ENCODE measurements at regions not wholly inside any gene's neighbourhood (a gene's known extent, or its start where the extent isn't known, plus 50 kb on each side); places are given as distances from the start of the nearest gene placed in this dataset.
"Not testable (repeated sequence)": the region's sequence is repeated elsewhere in the genome, so short reads cannot be mapped to it uniquely, and the experiment has no call there.

GRCh38 chr3:194893121-194893987 is 207.7 kb downstream of the FAM43A start:
- DNase-seq (ENCODE audit: low spot score in 2 of 2) (no peak), ATAC-seq (replicated peaks; ENCODE audit: extremely low read depth, poor library complexity, severe bottlenecking) (no peak)
- H3K4me3 Mint-ChIP-seq, result no peak overlapping the region
- H3K4me1 Mint-ChIP-seq, result no peaks in the 10 kb centered on the region
- no peaks in the 10 kb centered on the region for H3K36me3 Mint-ChIP-seq (ENCODE audit: insufficient read depth)
- peaks cover 9% of the 10 kb centered on the region for H3K9me3 Mint-ChIP-seq
- H3K27me3 Mint-ChIP-seq, result peaks cover 23% of the 10 kb centered on the region
- H3K27ac Mint-ChIP-seq (ENCODE audit: low read depth), result no peak overlapping the region

DNA sequence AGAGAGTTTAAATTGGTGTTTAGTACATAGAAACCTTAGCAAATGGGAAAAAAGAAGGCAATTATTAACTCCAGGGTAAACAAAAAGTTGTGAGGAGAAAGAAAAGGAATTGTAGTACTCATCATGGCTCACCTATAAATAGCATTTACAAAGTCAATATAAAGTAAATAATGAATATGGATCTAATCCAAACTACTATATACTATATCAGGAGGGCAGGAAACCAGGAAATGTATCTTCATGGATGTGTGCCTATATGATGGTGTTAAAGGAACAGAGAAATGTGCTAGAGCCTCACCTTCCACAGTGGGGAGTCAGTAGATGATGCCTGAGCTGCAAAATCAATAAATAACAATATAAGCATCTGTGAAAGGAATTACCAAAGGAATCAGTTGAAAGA is 208.9 kb downstream of the FAM43A start:
- Mint-ChIP-seq H3K4me3 (no peak overlapping the region), H3K27me3 (peaks cover 35% of the 10 kb centered on the region), H3K36me3 (ENCODE audit: insufficient read depth) (no peaks in the 10 kb centered on the region), H3K27ac (ENCODE audit: low read depth) (no peak overlapping the region), H3K4me1 (no peaks in the 10 kb centered on the region), H3K9me3 (peaks cover 9% of the 10 kb centered on the region)
- DNase-seq (ENCODE audit: low spot score in 2 of 2) (no peak), ATAC-seq (replicated peaks; ENCODE audit: extremely low read depth, poor library complexity, severe bottlenecking) (no peak)

DNA sequence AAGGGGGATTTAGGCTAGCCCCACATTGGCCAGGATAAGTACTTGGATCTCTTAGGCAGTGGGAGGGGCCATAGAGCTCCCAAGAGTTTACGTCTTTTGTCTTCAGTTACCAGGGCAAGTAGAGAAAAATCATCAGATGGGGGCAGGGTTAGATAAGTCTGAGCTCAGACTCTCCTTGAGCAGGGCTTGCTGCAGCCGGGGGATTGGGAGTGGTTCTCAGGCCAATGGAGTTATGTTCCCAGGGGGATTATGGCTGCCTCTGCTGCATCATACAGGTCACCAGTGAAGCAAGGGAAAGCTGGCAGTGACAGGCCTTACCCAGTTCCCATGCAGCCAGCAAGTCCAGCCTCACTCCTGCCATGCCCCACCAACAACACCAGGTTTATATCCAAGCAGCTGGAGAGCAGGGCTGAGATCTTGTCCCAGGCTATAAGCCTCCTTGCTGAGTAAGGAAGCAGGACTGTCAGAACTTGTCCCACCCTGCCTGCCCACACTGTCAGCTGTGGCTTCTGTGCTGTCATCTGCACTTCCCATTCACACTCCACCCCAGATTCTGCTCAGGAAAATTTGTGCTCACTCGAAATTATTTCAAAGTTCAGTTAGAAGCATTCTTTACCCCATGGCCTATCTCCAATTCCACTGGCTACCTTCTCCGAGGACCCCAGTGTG is 215.3 kb downstream of the FAM43A start:
- Mint-ChIP-seq H3K27me3 (peaks cover 71% of the 10 kb centered on the region), H3K4me3 (no peak overlapping the region), H3K36me3 (ENCODE audit: insufficient read depth) (peaks cover 2% of the 10 kb centered on the region), H3K27ac (ENCODE audit: low read depth) (no peak overlapping the region), H3K9me3 (peaks cover 10% of the 10 kb centered on the region), H3K4me1 (peaks cover 4% of the 10 kb centered on the region)
- ATAC-seq (replicated peaks; ENCODE audit: extremely low read depth, poor library complexity, severe bottlenecking), result no peak
- DNase-seq (ENCODE audit: low spot score in 2 of 2), result no peak

DNA sequence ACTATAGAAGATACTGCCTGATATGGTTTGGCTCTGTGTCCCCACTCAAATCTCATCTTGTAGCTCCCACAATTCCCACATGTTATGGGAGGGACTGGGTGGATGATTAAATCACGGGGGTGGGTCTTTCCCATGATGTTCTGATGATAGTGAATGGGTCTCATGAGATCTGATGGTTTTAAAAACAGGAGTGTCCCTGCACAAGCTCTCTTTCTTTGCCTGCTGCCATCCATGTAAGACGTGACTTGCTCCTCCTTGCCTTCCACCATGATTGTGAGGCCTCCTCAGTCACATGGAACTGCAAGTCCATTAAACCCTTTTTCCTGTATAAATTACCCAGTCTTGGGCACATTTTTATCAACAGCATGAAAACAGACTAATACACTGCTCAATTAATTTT is 217.8 kb downstream of the FAM43A start:
- peaks cover 58% of the 10 kb centered on the region for H3K27me3 Mint-ChIP-seq
- not testable (repeated sequence) for H3K4me3 Mint-ChIP-seq; H3K36me3 Mint-ChIP-seq (ENCODE audit: insufficient read depth); DNase-seq (ENCODE audit: low spot score in 2 of 2); H3K27ac Mint-ChIP-seq (ENCODE audit: low read depth); H3K4me1 Mint-ChIP-seq; ATAC-seq (replicated peaks; ENCODE audit: extremely low read depth, poor library complexity, severe bottlenecking); H3K9me3 Mint-ChIP-seq

DNA sequence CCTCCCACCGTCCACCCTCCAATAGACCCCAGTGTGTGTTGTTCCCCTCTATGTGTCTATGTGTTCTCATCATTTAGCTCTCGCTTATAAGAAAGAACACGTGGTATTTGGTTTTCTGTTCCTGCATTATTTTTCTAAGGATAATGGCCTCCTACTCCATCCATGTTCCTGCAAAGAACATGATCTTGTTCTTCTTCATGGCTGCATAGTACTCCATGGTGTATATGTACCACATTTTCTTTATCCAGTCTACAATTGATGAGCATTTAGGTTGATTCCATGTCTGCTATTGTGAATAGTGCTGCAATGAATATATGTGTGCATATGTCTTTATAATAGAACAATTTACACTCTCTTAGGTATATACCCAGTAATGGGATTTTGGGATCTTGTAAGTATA is 219.3 kb downstream of the FAM43A start:
- not testable (repeated sequence) for ATAC-seq (replicated peaks; ENCODE audit: extremely low read depth, poor library complexity, severe bottlenecking); H3K4me3 Mint-ChIP-seq; DNase-seq (ENCODE audit: low spot score in 2 of 2); H3K36me3 Mint-ChIP-seq (ENCODE audit: insufficient read depth); H3K27ac Mint-ChIP-seq (ENCODE audit: low read depth); H3K9me3 Mint-ChIP-seq; H3K4me1 Mint-ChIP-seq
- H3K27me3 Mint-ChIP-seq, result peaks cover 42% of the 10 kb centered on the region

DNA sequence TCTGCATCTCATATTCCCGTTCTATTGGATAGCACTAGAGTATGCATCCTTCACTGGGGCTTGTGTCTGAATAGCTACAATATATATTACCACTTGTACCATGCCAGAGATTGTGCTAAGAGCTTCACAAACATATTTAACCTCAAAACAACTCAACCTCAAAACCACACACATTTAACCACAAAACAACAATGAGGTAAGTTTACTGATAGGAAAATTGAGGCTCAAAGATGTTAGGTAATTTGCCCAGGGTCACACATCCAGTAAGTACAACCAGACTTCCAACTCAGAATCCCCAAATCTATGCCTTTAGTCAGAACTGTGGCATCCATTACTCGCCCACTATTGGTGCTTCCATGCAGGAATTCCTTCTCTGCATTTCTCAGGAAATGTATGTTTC is 220.0 kb downstream of the FAM43A start:
- H3K9me3 Mint-ChIP-seq, result peaks cover 2% of the 10 kb centered on the region
- ATAC-seq (replicated peaks; ENCODE audit: extremely low read depth, poor library complexity, severe bottlenecking), result no peak
- H3K4me3 Mint-ChIP-seq, result no peak overlapping the region
- peaks cover 4% of the 10 kb centered on the region for H3K4me1 Mint-ChIP-seq
- peaks cover 40% of the 10 kb centered on the region for H3K27me3 Mint-ChIP-seq
- H3K36me3 Mint-ChIP-seq (ENCODE audit: insufficient read depth), result peaks cover 2% of the 10 kb centered on the region
- no peak for DNase-seq (ENCODE audit: low spot score in 2 of 2)
- H3K27ac Mint-ChIP-seq (ENCODE audit: low read depth), result no peak overlapping the region

DNA sequence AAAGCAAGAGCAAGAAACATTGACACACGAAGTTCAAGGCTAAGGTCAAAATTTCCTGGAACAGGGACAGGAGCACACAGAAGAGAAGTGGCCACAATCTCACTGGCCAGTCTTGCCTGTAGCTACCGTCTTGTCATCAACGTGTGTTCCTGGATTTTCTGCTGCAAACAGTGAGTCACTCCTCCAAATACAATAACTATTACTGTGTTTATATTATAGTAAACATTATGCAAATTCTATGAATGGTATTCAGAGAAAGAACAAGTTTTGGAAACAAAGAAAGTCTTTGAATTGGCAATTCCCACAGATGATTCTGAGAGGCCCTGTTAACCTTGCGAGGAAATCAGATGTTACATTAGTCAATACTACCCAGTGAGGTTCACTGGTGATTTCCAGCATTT is 220.5 kb downstream of the FAM43A start:
- Mint-ChIP-seq H3K27ac (ENCODE audit: low read depth) (no peak overlapping the region), H3K4me1 (peaks cover 4% of the 10 kb centered on the region), H3K9me3 (no peaks in the 10 kb centered on the region), H3K27me3 (peaks cover 40% of the 10 kb centered on the region), H3K4me3 (no peak overlapping the region), H3K36me3 (ENCODE audit: insufficient read depth) (no peaks in the 10 kb centered on the region)
- no peak for ATAC-seq (replicated peaks; ENCODE audit: extremely low read depth, poor library complexity, severe bottlenecking)
- no peak for DNase-seq (ENCODE audit: low spot score in 2 of 2)

- ATAC-seq (replicated peaks; ENCODE audit: extremely low read depth, poor library complexity, severe bottlenecking) (no peak), DNase-seq (ENCODE audit: low spot score in 2 of 2) (no peak)
- H3K27ac Mint-ChIP-seq (ENCODE audit: low read depth), result no peak overlapping the region
- H3K27me3 Mint-ChIP-seq, result peaks cover 40% of the 10 kb centered on the region
- no peak overlapping the region for H3K4me3 Mint-ChIP-seq
- H3K36me3 Mint-ChIP-seq (ENCODE audit: insufficient read depth), result no peaks in the 10 kb centered on the region
- H3K9me3 Mint-ChIP-seq, result no peaks in the 10 kb centered on the region
- H3K4me1 Mint-ChIP-seq, result peaks cover 4% of the 10 kb centered on the region
Observed at GRCh38 chr3:194906970-194907629, 221.4 kb downstream of the FAM43A start.

DNA sequence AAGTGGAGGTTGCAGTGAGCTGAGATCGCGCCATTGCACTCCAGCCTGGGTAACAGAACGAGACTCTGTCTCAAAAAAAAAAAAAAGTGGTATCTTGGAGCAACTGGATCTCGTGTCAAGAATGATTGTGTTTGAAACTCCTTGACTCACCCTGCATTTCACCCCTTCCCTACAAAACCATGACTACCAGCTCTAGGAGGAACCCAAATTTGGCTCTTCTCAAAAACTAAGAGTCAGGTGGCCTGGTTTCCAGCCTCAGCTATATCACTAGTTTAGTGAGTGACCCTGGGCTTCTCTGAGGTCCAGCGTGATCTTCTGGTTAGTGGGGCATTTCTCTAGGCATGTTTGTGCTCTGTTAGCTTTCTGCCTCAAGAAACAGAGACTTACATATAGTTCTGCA is 222.1 kb downstream of the FAM43A start:
- no peak for ATAC-seq (replicated peaks; ENCODE audit: extremely low read depth, poor library complexity, severe bottlenecking)
- no peak overlapping the region for H3K27ac Mint-ChIP-seq (ENCODE audit: low read depth)
- no peaks in the 10 kb centered on the region for H3K9me3 Mint-ChIP-seq

GRCh38 chr3:194908496-194908895 is 222.8 kb downstream of the FAM43A start:
- H3K27ac Mint-ChIP-seq (ENCODE audit: low read depth), result no peak overlapping the region
- H3K36me3 Mint-ChIP-seq (ENCODE audit: insufficient read depth), result no peaks in the 10 kb centered on the region
- peaks cover 4% of the 10 kb centered on the region for H3K4me1 Mint-ChIP-seq
- H3K9me3 Mint-ChIP-seq, result no peaks in the 10 kb centered on the region
- no peak for DNase-seq (ENCODE audit: low spot score in 2 of 2)
- ATAC-seq (replicated peaks; ENCODE audit: extremely low read depth, poor library complexity, severe bottlenecking), result no peak
- H3K27me3 Mint-ChIP-seq, result peaks cover 43% of the 10 kb centered on the region
- no peak overlapping the region for H3K4me3 Mint-ChIP-seq

More for the DNA sequence above, 222.1 kb downstream of the FAM43A start:
- peaks cover 4% of the 10 kb centered on the region for H3K4me1 Mint-ChIP-seq
- no peak for DNase-seq (ENCODE audit: low spot score in 2 of 2)
- no peaks in the 10 kb centered on the region for H3K36me3 Mint-ChIP-seq (ENCODE audit: insufficient read depth)
- no peak overlapping the region for H3K4me3 Mint-ChIP-seq
- H3K27me3 Mint-ChIP-seq, result peaks cover 40% of the 10 kb centered on the region

DNA sequence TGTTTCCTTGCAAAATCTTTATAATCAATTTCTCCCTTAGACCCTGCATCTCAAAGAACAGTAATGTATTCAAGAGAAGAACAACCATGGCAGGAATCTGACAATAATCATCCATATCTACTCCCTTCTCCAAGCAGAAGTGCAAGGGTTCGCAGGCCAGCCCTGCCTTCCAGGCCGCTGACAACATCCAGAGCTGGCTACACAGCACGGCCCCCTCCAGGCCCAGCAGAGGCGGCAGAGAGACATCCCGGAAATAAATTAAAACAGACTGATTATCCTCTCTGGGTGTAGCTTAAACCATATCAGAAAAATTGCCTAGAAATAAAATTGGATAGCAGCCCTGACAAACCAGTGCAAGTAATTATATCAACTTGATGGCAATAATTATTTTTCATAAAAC is 223.3 kb downstream of the FAM43A start:
- H3K27ac Mint-ChIP-seq (ENCODE audit: low read depth), result no peak overlapping the region

DNA sequence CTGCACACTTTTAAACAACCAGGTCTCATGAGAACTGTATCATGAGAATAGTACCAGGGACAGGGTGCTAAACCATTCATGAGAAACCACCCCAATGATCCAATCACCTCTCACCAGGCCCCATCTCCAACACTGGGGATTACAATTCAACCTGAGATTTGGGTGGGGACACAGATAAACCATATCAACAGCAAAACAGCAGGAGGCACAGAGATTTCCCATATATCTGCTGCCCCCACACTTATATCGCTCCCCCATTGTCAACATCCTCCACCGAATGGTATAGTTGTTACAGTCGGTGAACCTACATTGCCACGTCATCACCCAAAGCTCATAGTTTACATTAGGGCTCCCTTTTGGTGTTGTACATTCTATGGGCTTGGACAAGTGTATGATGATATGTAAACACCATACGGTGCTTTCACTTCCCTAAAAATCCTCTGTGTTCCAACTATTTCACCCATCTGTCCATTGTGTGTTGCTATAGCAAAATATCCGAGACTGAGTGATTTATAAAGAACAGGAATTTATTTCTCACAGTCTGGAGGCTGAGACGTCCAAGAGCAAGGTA is 224.8 kb downstream of the FAM43A start:
- Mint-ChIP-seq H3K4me3 (no peak overlapping the region), H3K36me3 (ENCODE audit: insufficient read depth) (no peaks in the 10 kb centered on the region), H3K9me3 (no peaks in the 10 kb centered on the region), H3K4me1 (peaks cover 4% of the 10 kb centered on the region), H3K27me3 (peaks cover 60% of the 10 kb centered on the region), H3K27ac (ENCODE audit: low read depth) (no peak overlapping the region)
- no peak for ATAC-seq (replicated peaks; ENCODE audit: extremely low read depth, poor library complexity, severe bottlenecking)
- no peak for DNase-seq (ENCODE audit: low spot score in 2 of 2)

More for the DNA sequence above, 223.3 kb downstream of the FAM43A start:
- peaks cover 48% of the 10 kb centered on the region for H3K27me3 Mint-ChIP-seq
- H3K9me3 Mint-ChIP-seq, result no peaks in the 10 kb centered on the region
- no peak for DNase-seq (ENCODE audit: low spot score in 2 of 2)
- no peaks in the 10 kb centered on the region for H3K36me3 Mint-ChIP-seq (ENCODE audit: insufficient read depth)
- no peak overlapping the region for H3K4me3 Mint-ChIP-seq
- ATAC-seq (replicated peaks; ENCODE audit: extremely low read depth, poor library complexity, severe bottlenecking), result no peak
- peaks cover 4% of the 10 kb centered on the region for H3K4me1 Mint-ChIP-seq

Data from central memory CD8-positive, alpha-beta T cell (primary cell).